Gastroesophageal sphincter (tissue), 3 donors: ENCODE measurements at regions not wholly inside any gene's neighbourhood (a gene's known extent, or its start where the extent isn't known, plus 50 kb on each side); places are given as distances from the start of the nearest gene placed in this dataset.

Experiments used
- CTCF ChIP-seq, 4 experiments: fragments of 200-600 bp in 2 of 4; fragments of 450-650 bp in 2 of 4; sonication (generic) in 1 of 4; IDR thresholded peaks; one replicate each; pipeline ENCODE4 v1.5.1; 2017 to 2019; ENCODE audit warnings: antibody characterized with exemption in 4 of 4, mild to moderate bottlenecking in 2 of 4, moderate library complexity in 2 of 4
- EP300 ChIP-seq: sonication (generic); formaldehyde crosslinking; IDR thresholded peaks from one replicate; pipeline ENCODE4 v1.6.1; 2017; ENCODE audit warnings: antibody characterized with exemption, mild to moderate bottlenecking
- POLR2A ChIP-seq, 2 donors: fragments of 450-650 bp; IDR thresholded peaks; one replicate each; pipeline ENCODE4 v1.6.1; 2017; ENCODE audit warnings: antibody characterized with exemption in 2 of 2, mild to moderate bottlenecking in 2 of 2, moderate library complexity in 1 of 2
- POLR2AphosphoS5 ChIP-seq: sonication (generic); formaldehyde crosslinking; IDR thresholded peaks from one replicate; pipeline ENCODE4 v1.6.1; 2017; ENCODE audit warnings: antibody characterized with exemption

- no peak for TF ChIP-seq CTCF (IDR thresholded peaks at IDR 0.05)
- TF ChIP-seq POLR2A (IDR thresholded peaks at IDR 0.05), result no peak
- no peak for TF ChIP-seq POLR2AphosphoS5
- no peak for TF ChIP-seq EP300
These were observed 672.2 kb upstream of the LRRN3 start for GRCh38 chr7:110418659-110419280.
